ENCODE measurements at regions not wholly inside any gene's neighbourhood (a gene's known extent, or its start where the extent isn't known, plus 50 kb on each side); places are given as distances from the start of the nearest gene placed in this dataset. TPM values are rescaled to one million over a fixed set of nuclear protein-coding genes. Genes with fewer than 3 reads are reported as not detected.
"Not testable (repeated sequence)": the region's sequence is repeated elsewhere in the genome, so short reads cannot be mapped to it uniquely, and the experiment has no call there.

DNA sequence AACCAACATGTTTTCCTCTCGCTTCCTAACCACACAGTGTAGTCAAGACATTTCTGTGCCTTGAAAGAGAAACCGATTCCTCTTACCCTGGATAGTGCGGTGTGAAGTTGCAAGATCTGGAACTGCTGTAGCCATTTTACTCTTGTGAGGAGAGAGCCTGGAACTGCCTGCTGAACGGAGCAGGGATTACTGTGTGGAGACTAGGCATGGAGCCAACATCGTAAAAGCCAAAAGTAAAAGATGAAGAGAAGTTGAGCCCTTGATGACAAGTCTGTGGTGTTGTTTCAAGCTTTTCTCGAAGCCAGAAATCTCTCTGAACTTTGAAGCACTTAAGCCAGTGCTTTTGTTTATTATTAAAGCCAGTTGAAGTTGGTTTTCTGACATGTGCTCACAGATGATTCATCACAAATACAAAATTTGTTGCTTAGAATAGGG is 110.1 kb upstream of the GRIN3A start:
- peak; percentile 88 for DNase-seq

DNA sequence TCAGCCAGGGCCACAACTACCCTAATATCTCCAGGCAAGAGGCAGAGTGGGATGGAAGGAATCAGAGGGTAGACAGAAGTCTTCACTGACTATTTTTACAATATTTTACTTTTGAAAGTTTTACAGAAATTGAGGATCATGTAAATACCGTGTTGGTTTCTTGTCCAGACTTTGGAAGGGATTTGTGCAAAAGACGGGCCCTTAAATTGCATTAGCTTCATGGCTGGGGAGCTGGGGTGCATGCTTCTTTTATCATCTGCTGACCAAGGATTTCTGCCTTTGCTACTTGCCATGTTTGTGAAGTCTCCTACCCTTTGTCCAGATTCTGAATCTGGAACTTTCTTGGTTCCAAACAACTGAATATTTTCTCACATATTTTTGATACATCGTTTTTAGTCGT is 107.7 kb upstream of the GRIN3A start:
- no peak for DNase-seq

DNA sequence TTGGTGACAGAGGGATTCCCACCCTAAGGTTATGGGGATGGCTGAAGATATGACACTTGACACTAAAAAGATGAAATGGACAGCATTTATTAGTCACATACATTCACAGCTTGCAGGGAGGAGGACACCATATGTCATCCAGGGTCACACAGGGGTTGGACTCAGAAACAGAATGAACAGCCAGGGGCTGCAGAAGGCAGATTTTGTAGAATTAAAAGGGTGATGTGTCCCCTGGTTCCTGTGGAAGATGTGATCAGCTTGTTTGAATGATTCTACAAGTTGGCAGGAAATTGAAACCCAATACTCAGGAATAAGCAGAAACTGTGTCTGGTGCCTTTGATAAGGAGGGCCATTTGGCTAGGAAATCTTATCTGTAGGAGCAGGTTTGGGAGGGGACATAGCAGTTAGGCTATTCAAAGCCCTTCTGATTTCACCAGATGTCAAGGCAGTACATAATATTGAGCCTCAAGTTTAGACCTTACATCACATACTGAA is 102.3 kb upstream of the GRIN3A start:
- DNase-seq = no peak

DNA sequence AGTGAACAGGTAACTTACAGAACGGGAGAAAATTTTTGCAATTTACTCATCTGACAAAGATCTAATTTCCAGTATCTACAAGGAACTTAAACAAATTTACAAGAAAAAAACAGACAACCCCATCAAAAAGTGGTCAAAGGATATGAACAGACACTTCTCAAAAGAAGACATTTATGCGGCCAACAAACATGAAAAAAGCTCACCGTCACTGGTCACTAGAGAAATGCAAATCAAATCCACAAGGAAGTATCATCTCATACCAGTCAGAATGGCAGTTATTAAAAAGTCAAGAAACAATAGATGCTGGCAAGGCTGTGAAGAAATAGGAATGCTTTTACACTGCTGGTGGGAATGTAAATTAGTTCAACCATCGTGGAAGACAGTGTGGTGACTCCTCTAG is 100.5 kb upstream of the GRIN3A start:
- not testable (repeated sequence) for DNase-seq

DNA sequence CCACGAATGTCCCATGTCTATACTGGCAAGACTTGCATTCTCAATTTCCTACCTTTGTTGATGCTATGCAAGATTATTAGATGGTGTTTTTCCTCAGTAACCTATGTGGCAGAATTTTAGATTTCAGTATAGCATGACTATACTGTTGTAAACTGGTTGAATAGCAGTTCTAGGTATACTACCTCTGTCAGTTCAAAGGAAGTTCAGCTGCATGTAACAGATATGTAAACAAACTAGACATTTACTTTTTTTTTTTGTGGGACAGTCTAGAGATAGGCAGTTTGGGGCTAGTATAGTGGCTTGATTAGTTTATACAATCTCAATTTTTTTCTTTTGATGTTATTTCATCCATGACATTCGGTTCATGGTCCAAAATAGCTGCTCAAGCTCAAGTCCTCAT is 97.6 kb upstream of the GRIN3A start:
- DNase-seq = no peak

DNA sequence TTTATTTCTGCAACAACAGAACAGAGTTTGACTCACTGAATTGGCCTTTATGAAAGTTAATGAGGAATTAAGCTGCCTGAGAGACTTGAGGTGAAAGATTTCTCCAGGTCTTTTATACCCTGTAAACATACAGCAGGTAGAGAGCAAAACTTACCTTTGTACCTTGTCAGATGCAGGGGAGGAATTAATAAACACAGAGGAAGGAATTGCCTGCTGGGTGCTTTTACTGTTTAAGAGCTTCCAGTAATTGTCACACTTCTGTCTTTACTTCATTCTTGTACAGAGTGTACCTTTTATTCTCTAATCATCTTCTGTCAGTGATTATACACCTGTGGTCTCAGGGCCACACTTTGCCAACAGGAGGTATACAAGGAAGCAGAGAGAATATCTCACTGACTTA is 94.0 kb upstream of the GRIN3A start:
- no peak for DNase-seq

DNA sequence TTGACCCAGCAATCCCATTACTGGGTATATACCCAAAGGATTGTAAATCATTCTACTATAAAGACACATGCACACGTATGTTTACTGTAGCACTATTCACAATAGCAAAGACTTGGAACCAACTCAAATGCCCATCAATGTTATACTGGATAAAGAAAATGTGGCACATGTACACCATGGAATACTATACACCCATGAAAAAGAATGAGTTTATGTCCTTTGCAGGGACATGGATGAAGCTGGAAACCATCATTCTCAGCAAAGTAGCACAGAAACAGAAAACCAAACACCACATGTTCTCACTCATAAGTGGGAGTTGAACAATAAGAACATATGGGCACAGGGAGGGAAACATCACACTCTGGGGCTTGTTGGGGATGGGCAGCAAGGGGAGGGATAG is 83.0 kb upstream of the GRIN3A start:
- not testable (repeated sequence) for DNase-seq

DNA sequence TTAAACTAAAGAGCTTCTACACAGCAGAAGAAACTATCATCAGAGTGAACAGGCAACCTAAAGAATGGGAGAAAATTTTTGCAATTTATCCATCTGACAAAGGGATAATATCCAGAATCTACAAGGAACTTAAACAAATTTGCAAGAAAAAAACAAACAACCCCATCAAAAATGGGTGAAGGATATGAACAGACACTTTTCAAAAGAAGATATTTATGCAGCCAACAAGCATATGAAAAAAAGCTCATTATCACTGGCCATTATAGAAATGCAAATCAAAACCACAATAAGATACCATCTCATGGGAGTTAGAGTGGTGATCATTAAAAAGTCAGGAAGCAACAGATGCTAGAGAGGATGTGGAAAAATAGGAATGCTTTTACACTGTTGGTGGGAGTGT is 82.5 kb upstream of the GRIN3A start:
- DNase-seq = not testable (repeated sequence)

DNA sequence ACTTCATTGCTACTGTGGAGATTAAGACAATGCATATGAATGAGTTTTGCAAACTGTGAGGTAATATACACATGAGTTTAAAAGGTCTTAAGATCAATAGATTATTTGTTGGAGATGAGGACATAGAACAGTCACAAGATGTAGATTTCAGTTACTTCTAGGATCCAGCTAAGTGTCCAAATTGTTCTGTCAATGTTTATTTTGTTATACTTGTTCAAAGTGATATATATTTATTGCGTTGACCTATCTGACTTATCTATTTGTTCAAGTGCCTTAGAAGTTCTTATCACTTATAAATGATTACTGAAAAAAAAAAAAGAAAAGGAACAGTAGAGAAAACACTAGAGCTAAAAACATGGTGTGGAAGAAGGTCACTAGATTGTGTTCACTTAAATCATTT is 75.6 kb upstream of the GRIN3A start:
- no peak for DNase-seq

DNA sequence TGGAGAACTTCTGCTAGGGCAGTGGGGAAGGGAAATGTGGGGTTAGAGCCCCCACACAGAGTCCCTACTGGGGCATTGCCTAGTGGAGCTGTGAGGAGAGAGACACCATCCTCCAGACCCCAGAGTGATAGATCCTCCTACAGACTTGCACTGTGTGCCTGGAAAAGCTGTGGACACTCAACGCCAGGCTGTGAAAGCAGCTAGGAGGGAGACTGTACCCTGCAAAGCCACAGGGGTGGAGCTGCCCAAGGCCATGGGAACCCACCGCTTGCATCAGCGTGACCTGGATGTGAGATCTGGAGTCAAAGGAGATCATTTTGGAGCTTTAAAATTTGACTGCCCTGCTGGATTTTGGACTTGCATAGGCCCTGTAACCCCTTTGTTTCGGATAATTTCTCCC is 69.4 kb upstream of the GRIN3A start:
- DNase-seq = not testable (repeated sequence)

DNA sequence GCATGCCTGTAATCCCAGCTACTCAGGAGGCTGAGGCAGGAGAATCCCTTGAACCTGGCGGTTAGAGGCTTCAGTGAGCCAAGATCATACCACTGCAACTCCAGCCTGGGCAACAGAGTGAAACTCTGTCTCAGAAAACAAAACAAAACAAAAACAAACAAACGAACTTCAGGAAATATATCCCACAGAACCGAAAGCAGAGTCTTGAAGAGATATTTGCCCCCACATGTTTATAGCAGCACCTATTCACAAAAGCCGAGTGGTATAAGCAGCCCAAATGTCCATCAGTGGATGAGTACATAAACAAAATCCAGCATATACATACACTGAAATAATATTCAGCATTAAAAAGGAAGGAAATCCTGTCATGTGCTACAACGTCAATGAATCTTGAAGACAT is 57.6 kb upstream of the GRIN3A start:
- no peak for DNase-seq

DNA sequence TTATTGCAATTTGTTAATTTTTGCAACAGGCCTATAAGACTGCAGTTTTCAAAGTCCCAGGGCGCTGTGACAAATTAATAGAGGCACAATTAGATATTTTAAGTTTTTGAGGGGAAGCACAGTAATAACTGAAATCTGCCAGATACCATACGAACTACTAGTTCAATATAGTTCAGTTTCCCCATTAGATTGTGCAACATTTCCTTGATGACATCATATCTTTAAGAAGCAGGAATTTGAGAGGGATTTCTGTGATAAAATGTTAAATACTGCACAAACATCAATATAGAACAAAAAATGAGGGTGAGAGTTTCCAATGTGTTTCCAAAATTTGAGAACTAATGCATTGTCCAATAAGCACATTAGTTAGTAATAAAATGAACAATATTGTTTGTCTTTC is 56.7 kb upstream of the GRIN3A start:
- no peak for DNase-seq

DNA sequence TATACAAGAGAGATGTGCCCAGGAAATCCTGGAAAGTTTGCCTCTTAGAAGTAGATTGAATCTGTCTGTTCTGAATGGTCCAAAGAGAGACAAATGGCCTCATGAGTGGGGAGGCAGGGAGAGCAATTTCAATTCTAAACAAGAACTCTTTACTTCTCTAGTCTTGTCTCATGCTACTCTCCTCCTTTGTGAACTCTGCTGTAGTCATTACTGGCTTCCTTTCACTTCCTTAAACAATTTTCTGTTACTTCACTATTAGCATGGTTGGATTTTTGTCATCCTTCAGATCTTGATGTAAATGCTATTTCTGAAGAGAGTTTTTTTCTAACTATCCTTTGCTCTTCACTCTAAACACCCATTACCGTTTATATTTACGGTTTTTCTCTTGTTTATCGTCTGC is 54.0 kb upstream of the GRIN3A start:
- DNase-seq = no peak

DNA sequence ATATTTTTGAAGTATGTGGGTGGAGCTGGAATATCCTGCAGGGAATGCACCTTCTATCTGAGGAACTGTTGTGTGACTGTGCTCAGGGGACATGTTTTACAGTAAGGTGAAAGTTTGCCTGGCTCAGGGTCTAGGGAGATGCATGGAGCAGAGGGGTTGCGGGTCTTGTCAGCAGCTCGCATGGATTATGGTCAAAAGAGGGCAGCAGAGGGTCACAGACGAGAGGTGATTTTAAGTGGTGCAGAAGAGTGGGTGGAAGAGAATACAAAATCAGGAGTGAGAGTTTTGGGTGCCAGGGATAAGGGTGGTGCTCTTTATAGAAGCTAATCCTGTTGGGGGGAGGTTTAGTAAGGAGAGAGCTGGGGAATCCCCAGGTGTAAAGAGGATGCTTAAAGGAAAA is 53.5 kb upstream of the GRIN3A start:
- no peak for DNase-seq

DNA sequence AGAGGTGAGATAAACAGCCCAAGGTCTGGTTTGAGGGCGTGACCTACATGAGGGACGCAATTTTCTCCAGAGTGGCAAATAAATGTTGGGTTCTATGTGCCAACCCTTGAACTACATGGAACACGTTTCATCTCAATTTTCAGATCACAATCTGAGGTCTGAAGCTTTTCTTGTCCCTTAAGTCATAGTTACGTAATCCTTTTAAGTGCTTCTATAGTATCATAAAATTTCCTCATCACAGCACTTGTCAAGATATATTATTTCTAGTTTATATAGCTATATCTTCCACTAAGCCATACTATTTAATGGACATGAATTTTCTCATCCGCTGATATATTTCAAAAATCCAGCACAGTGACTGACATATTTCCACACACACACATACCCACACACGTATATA is 53.1 kb upstream of the GRIN3A start:
- no peak for DNase-seq

Small RNA genes lying in the stretch of these regions (small RNA-seq; reads per million reads assigned to genes)
- gene RNU6-329P (ENCODE audit: low replicate concordance) = not detected
